WTC11 (cell line): ENCODE measurements at regions not wholly inside any gene's neighbourhood (a gene's known extent, or its start where the extent isn't known, plus 50 kb on each side); places are given as distances from the start of the nearest gene placed in this dataset.

Experiments used
- ATAC-seq: fragments of 200-7000 bp; cut with Tn5 transposase; 2 replicates; pipeline ENCODE4 v1.10.0; 2021; ENCODE audit warnings: mild to moderate bottlenecking, moderate library complexity
- CTCF ChIA-PET: fragments of 300-600 bp; sonication (Branson Sonifier 250); formaldehyde crosslinking; loops from one replicate; lab custom pipeline; 2021; ENCODE audit warnings: antibody characterized with exemption; lab: Charles Lee
- POLR2A ChIA-PET: fragments of 350-600 bp; sonication (Branson Sonifier 250); formaldehyde crosslinking; loops from one replicate; lab custom pipeline; 2021; ENCODE audit warnings: antibody characterized with exemption; lab: Charles Lee
- DNase-seq: peaks from one replicate; pipeline ENCODE4 v3.0.0; 2021; ENCODE audit warnings: low spot score
- H3K27ac Mint-ChIP-seq: 2 replicates; pipeline ENCODE4 v1.8.0; 2021; ENCODE audit warnings: mixed read lengths
- H3K27me3 Mint-ChIP-seq: 2 replicates; pipeline ENCODE4 v1.8.0; 2021; ENCODE audit warnings: low read depth, mild to moderate bottlenecking, moderate library complexity, mixed read lengths
- H3K36me3 Mint-ChIP-seq: 2 replicates; pipeline ENCODE4 v1.8.0; 2021; ENCODE audit warnings: mixed read lengths
- H3K4me1 Mint-ChIP-seq: 2 replicates; pipeline ENCODE4 v1.8.0; 2022; ENCODE audit warnings: mixed read lengths
- H3K4me3 Mint-ChIP-seq: 2 replicates; pipeline ENCODE4 v1.8.0; 2021; ENCODE audit warnings: mild to moderate bottlenecking, moderate library complexity, mixed read lengths
- H3K9me3 Mint-ChIP-seq: 2 replicates; pipeline ENCODE4 v1.8.0; 2021; ENCODE audit warnings: mixed read lengths
- ATF2 ChIP-seq: sonication (generic); formaldehyde crosslinking; IDR thresholded peaks from 2 replicates; pipeline ENCODE4 v1.8.1; 2022; ENCODE audit warnings: low read depth, missing genetic modification reagents, borderline replicate concordance
- ATF6 ChIP-seq: sonication (generic); formaldehyde crosslinking; IDR thresholded peaks from 2 replicates; pipeline ENCODE4 v1.8.1; 2023; ENCODE audit warnings: mild to moderate bottlenecking, missing genetic modification reagents
- E2F1 ChIP-seq: sonication (generic); formaldehyde crosslinking; IDR thresholded peaks from 2 replicates; pipeline ENCODE4 v1.8.0; 2022; ENCODE audit warnings: mild to moderate bottlenecking, missing genetic modification reagents
- E2F4 ChIP-seq: sonication (generic); formaldehyde crosslinking; IDR thresholded peaks from 2 replicates; pipeline ENCODE4 v1.8.1; 2022; ENCODE audit warnings: low read depth, mild to moderate bottlenecking, moderate library complexity, missing genetic modification reagents, borderline replicate concordance
- EMX1 ChIP-seq: fragments of 250-450 bp; sonication (Bioruptor Pico); IDR thresholded peaks from 2 replicates; pipeline ENCODE4 v1.8.0; 2021; ENCODE audit warnings: mild to moderate bottlenecking
- ETV6 ChIP-seq: sonication (generic); formaldehyde crosslinking; IDR thresholded peaks from 2 replicates; pipeline ENCODE4 v1.8.1; 2022; ENCODE audit warnings: mild to moderate bottlenecking, missing genetic modification reagents
- FOXP4 ChIP-seq: sonication (generic); formaldehyde crosslinking; IDR thresholded peaks from 2 replicates; pipeline ENCODE4 v1.8.0; 2022; ENCODE audit warnings: mild to moderate bottlenecking, missing genetic modification reagents
- HMGXB4 ChIP-seq: sonication (generic); formaldehyde crosslinking; IDR thresholded peaks from 2 replicates; pipeline ENCODE4 v1.8.1; 2023; ENCODE audit warnings: mild to moderate bottlenecking, moderate library complexity, missing genetic modification reagents
- IRF1 ChIP-seq: sonication (generic); formaldehyde crosslinking; IDR thresholded peaks from 2 replicates; pipeline ENCODE4 v1.8.0; 2023; ENCODE audit warnings: missing genetic modification reagents
- IRF2 ChIP-seq: sonication (generic); formaldehyde crosslinking; IDR thresholded peaks from 2 replicates; pipeline ENCODE4 v1.8.0; 2022; ENCODE audit warnings: low read depth, missing genetic modification reagents, borderline replicate concordance
- MAX ChIP-seq: sonication (generic); formaldehyde crosslinking; IDR thresholded peaks from 2 replicates; pipeline ENCODE4 v1.8.0; 2022; ENCODE audit warnings: mild to moderate bottlenecking, missing genetic modification reagents
- NFYB ChIP-seq: sonication (generic); formaldehyde crosslinking; conservative IDR thresholded peaks from 2 replicates; pipeline ENCODE4 v1.8.0; 2022; ENCODE audit warnings: low read depth, missing genetic modification reagents
- NR2C2 ChIP-seq: sonication (generic); formaldehyde crosslinking; IDR thresholded peaks from 2 replicates; pipeline ENCODE4 v1.8.0; 2022; ENCODE audit warnings: mild to moderate bottlenecking, missing genetic modification reagents
- RELA ChIP-seq: sonication (generic); formaldehyde crosslinking; IDR thresholded peaks from 2 replicates; pipeline ENCODE4 v1.8.1; 2022; ENCODE audit warnings: missing genetic modification reagents, mild to moderate bottlenecking, borderline replicate concordance
- SP1 ChIP-seq: sonication (generic); formaldehyde crosslinking; conservative IDR thresholded peaks from 2 replicates; pipeline ENCODE4 v1.8.1; 2022; ENCODE audit warnings: missing genetic modification reagents
- ZNF138 ChIP-seq: sonication (generic); formaldehyde crosslinking; conservative IDR thresholded peaks from 2 replicates; pipeline ENCODE4 v1.8.1; 2022; ENCODE audit warnings: mild to moderate bottlenecking, moderate library complexity, missing genetic modification reagents
- ZNF232 ChIP-seq: sonication (generic); formaldehyde crosslinking; IDR thresholded peaks from 2 replicates; pipeline ENCODE4 v1.8.0; 2022; ENCODE audit warnings: mild to moderate bottlenecking, missing genetic modification reagents
- ZNF423 ChIP-seq: fragments of 250-450 bp; sonication (Bioruptor Pico); IDR thresholded peaks from 2 replicates; pipeline ENCODE4 v2.1.2; 2022; ENCODE audit warnings: mild to moderate bottlenecking, moderate library complexity
- ZNF425 ChIP-seq: fragments of 250-450 bp; sonication (Bioruptor Pico); conservative IDR thresholded peaks from 2 replicates; pipeline ENCODE4 v1.9.0; 2021; ENCODE audit warnings: mild to moderate bottlenecking

- ATAC-seq (no peak), DNase-seq (no peak)
- Mint-ChIP-seq H3K9me3 (peaks cover 7% of the 10 kb centered on the region), H3K4me3 (no peak overlapping the region), H3K27ac (no peak overlapping the region), H3K36me3 (no peaks in the 10 kb centered on the region), H3K27me3 (no peaks in the 10 kb centered on the region), H3K4me1 (no peaks in the 10 kb centered on the region)
- POLR2A ChIA-PET: no interaction called here
- CTCF ChIA-PET: no interaction called here
- TF ChIP-seq ATF6 (CRISPR knock-in tag) (no peak), HMGXB4 (CRISPR knock-in tag) (no peak), ETV6 (no peak), E2F1 (CRISPR knock-in tag) (no peak), ZNF423 (CRISPR knock-in tag) (no peak), EMX1 (CRISPR knock-in tag) (no peak), MAX (CRISPR knock-in tag) (no peak), E2F4 (no peak), NFYB (CRISPR knock-in tag) (no peak), ATF2 (CRISPR knock-in tag) (no peak), SP1 (CRISPR knock-in tag) (no peak), NR2C2 (CRISPR knock-in tag) (no peak), ZNF425 (CRISPR knock-in tag) (no peak), IRF1 (CRISPR knock-in tag) (no peak), RELA (no peak), ZNF138 (CRISPR knock-in tag) (no peak), FOXP4 (no peak), IRF2 (CRISPR knock-in tag) (no peak), ZNF232 (CRISPR knock-in tag) (no peak)
- TF ChIP-seq, all 79 proteins: peak for 0
Measured at GRCh38 chr1:100627936-100628335, 90.0 kb downstream of the GPR88 start.
